GM04503 (cell line): ENCODE measurements at regions not wholly inside any gene's neighbourhood (a gene's known extent, or its start where the extent isn't known, plus 50 kb on each side); places are given as distances from the start of the nearest gene placed in this dataset.

ENCODE experiments used
- DNase-seq: peaks from one replicate; pipeline ENCODE4 v3.0.0-alpha.2; 2012; ENCODE audit warnings: low read depth

DNA sequence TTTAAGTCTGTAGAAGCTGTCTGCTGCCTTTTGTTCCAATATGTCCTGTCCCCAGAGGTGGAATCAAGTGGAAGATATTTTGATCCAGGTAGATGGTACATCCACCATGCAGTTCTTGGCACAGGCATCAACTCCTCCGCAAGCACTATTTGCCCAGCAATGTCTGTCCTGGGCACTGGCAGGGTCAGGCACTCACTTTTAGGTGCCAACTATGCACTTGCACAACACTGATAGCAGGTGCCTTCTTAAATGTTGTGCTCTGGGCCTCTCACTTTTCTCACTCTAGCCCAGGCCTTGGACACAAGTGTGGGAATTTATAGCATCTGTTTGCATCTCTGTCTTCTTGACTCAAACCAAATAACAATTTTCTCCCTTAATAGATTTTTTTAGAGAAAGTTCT, 140.5 kb upstream of the UBE2E2 start:
- DNase-seq: no peak

DNA sequence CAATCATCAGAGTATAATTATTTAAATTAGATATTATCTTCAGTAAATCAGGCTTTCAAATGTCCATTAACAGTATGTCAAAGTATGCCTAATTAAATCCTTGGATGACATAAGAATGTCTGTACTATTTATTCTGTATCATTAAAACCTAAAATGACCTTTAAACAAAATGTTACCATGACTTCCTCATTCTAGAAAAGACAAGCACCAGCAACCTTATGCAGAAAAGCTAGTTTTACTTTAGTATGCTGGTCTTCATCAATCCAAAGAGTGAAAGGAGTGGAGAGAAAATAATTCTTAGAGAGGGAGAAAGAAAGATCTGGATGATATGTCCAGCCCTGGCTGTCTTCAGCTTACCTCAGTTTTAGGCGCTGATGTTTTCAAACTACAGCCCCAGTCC, 140.1 kb upstream of the UBE2E2 start:
- no peak for DNase-seq

DNA sequence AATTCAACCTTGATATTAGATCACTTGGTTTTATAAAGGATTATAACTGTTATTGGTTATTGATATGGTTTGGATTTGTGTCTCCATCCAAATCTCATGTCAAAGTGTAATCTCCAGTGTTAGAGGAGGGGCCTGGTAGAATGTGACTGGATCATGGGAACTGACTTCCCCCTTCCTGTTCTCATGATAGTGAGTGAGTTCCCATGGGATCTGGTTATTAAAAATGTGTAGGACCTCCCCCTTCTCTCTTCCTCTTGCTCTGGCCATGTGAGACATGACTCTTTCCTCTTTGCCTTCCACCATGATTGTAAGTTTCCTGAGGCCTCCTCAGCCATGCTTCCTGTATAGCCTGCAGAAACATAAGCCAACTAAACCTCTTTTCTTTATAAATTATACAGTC, 136.0 kb upstream of the UBE2E2 start:
- DNase-seq: no peak

DNA sequence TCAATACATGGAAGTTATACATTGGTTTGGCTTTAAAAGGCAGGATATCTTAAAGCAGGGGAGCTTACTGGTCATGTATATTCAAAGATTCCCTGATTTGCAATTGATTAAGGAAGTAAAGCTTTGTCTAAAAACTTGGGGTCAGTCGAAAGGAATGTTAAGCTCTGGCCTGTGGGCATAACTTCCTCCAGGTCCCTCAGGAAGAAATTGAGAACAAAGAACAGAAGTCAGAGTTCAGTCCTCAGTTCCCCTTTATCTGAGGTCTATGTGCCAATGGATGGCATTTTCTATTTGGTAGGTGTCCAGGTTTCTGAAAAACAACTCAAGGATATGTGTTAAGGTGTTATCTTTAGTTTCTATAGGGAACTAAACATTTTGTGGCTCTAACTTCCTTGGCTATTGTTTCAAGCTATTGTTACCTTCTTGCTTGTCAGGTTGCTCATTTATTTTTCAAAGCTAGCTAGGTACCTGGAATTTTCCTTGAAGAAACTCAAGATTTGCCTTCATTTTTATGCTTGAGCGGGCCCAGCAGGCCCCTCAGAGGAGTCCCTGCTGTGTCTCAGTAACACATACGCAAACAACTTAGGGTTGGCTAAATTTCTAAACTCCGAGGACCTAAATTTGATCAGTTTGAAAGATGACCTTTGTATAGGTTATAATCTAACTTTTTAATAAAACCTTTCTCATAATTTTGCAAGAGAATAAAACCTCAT, 135.0 kb upstream of the UBE2E2 start:
- no peak for DNase-seq

DNA sequence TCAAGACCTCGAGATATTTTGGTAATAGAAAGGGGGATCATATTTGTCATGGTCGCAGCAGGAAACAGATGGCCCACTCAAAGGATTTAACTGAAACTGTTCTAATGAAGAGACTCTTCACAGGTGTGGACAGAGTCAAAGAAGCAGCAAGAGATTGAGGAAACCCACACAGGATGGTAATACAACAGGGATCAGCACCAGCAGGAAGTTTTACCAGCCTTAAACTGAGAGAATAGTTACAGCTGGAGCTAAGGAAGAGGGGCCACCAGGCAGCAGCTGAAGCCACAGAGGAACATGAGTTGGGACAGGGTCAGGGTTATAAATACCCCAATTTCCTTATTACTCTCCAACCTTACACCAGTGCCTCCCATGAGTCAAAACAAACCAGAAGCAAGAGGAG, 131.8 kb upstream of the UBE2E2 start:
- DNase-seq: no peak

DNA sequence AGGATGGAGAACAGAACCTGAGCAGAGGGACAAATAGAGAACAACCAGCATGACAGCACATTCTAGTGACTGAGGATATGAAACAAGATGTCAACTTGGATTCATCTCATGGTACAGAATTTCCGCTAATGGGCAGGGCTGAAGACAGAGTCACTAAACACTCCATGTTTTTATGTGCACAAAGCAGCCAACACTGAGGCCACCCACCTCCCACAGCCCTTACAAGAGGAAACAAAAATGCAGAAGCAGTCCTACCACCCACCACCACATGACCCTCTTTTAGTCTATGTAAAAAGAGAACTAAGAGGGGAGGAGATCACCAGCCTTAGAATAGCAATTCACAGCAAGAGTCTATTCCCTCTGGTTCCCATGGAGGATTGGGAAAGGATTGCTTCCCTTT, 131.4 kb upstream of the UBE2E2 start:
- no peak for DNase-seq

DNA sequence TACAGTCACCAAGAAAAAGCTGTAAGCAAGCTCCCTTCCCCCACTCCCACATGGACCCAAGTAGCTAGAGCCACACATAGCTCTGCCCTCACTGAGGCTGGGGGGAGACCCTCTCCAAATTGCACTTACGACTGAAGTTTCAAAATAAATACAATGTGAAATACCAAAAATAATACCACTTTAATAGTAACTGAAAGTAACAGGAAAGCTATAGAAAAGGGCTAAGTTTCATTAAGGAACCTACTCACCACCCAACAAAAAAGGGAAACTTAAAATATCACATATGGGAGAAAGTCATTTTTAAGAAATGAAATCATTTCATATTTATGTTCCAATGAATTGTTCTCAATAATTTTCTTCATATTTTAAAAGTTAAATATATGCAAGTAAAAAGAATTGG, 130.4 kb upstream of the UBE2E2 start:
- no peak for DNase-seq

DNA sequence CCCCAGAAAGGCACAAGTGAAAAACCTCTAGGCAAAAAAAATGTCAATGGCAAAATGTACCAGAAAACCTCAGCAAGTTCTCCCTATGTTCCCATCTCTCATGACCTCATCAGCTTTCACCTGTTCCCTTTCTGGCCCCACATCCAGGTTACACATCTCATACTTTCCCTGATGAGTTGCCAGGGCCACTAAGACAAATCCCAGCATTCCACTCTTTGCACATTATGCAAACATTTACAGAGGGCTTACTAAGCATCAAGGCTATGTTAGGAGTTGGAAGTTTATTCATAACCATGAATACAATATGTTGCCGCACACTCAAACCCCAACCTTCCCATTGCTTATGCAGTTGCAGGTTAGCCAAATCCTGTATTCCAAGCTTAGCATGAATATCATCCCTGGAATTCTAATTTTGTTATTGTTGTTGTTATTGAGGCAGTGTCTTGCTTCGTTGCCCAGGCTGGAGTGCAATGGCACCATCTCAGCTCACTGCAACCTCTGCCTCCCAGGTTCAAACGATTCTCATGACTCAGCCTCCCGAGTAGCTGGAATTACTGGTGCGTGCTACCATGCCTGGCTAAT, 129.3 kb upstream of the UBE2E2 start:
- no peak for DNase-seq

DNA sequence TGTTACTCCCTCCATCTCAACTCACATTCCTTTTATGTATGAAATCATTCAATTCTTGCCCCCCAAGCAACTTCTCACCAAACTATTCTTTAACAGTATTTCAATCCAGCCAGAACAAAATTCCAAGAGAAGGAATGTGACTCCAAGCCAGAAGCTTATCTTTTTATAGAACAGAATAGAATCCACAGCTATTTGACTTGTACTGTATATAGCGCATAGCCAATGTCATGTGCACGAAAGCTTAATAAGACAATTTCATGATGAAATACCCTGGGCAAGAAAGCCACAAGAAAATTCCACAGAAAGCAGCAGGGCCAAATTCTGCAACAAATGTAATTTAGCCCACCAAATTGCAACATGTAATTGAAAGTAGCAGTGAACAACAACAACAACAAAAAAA, 127.6 kb upstream of the UBE2E2 start:
- no peak for DNase-seq

DNA sequence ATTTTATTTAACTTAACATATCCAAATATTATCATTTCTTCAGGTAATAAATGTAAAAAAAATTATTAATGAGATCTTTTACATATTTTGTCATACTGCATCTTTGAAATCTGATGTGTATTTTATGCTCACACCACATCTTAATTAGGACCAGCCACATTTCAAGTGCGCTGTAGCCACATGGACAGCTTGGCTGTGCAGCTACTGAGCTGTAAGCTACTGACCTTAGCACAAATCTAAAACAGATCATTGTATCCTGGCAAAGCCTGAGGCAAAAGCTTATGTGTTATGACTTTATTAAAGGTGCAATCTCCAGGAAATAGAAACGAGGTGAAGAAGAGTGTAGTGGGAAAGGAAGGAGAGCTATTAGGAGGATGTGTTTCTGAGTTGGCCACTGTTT, 126.7 kb upstream of the UBE2E2 start:
- DNase-seq: no peak

DNA sequence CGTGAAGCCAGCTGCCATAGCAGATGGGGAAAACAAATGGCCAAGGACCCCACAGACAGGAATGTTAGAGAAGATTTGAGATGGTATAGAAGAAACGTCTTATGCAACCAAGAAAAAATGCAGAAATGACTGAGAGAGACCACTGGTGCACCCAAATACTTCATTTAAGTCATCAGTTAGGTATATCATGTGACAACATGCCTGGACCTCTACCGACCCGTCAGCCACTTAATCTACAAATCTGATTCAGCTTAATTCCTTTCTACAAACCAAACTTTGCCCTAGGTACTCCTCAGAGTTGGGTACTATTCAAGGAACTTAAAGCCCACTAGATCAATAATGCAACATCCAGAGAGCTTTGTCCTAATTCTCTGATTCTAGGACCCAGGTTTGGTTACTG, 126.0 kb upstream of the UBE2E2 start:
- no peak for DNase-seq

DNA sequence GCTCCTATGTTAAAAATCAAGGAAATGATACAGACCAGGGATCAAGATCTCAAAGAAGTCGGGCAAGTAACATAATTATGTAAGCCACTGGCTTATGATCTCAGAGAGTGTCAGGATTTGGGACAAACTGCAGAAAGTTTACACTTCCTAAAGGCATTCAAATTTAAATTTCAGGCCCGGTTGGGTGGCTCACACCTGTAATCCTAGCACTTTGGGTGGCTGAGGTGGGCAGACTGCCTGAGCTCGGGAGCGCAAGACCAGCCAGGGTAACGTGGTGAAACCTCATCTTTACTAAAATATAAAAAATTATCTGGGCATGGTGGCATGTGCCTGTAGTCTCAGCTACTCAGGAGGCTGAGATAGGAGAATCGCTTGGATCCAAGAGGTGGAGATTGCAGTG, 124.4 kb upstream of the UBE2E2 start:
- DNase-seq: no peak

DNA sequence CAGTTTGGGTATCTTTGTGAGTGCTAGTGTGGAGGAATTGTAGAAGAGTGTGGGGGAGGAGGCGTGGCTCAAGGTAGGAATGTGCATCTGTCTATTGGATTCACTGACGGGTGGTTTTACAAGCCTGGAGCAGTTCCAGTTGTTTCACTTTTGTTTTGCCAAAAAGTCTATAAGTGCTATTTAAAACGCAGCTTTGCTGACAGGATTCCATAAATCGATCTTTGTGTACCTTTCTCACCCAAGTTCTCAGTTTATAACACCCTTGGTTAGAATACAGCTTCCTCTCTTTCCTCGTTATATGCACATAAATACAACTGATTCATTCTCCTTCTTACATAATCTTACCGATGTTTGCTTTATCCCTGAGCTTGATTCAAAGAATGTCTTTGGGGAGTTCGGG, 123.2 kb upstream of the UBE2E2 start:
- DNase-seq: no peak

DNA sequence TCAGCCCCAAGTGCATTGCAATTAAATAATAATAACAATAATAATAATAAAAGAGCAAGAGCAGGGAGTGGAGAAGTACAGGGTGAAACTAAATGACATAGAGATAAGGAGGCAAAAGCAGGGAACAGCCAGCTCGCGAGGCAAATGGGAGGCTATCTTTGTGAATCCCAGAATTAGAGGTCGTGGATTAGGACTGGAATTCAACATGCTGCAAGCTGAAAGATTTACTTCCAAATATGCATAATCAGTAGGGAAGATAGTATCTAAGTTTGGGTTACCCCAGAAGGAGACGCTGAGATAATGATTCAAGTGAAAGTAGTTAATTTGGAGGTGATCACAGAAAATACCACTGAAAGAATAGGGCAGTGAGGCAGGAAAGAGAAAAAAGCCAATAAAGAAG, 119.4 kb upstream of the UBE2E2 start:
- no peak for DNase-seq

DNA sequence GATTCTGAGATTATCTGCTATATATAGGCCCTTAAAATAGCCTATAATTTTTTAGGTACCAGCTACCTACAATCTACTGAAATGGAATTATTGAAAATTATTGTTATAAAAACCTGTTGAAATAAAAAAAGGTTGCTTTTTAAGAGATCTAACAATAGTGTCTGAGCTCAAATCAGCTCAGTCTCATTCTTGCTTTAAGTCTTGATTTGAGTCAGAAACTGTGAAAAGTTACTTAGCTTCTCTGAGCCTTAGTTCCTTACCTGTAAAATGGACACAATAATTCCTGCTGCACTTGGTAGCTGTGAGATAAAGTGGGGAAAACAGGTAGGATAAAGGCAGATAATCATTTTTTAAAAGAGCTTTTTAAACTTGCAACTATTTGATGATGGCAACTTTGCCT, 118.8 kb upstream of the UBE2E2 start:
- no peak for DNase-seq

DNA sequence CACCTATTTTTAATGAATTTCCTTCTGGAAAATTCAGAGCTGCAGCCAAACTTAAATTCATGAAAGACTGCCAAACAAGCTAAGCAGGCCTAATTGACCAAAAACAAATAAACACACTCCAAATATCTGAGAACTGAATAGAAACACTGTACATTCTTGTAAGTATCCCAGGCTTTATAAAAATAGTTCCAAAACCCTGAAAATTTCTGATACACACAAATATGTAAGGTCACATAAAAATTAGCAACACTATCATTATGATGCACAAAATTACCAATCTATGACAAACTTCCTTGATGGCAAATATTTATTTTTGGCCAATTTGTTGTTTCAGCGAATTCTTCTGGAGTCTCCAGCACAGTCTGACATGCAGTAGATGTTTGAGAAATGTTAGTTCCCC, 117.9 kb upstream of the UBE2E2 start:
- peak; percentile 1 for DNase-seq

DNA sequence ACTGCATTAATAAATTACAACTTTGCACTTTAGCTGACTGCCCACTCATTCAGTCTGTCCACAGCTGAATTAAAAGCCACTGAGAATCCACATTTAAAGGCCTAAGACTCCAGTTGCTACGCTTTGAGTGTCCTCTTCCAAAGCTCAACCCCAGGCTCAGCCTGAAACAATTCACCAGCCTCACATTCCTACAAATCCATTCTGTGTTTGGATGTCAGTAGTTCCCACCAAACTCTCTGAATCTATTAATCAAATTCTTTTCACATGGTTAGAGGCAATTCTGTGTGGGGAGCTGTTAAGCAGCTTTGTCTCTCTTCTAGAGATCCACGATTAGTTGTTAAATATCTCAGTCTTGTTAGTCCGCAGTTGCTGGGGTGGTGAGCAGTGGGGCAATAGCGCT, 116.8 kb upstream of the UBE2E2 start:
- DNase-seq: no peak

DNA sequence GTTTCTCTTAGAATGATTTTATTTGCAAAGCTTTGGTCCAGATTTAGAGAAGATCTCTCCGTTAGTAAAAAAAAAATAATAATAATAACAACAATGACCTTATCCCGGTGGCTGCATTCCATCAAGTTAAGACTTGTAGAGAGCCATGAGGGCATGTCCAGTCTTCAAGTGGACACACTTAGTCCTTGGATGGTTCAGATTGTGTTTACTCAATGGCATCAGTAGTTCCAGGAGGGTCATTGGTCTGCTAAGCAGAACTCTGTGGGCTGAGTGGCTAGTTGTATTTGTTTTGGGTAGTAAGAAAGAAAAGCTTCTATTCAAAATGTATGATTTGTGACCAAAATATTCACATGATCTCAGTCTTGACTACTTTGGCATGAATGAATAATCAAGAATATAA, 116.3 kb upstream of the UBE2E2 start:
- DNase-seq: no peak

DNA sequence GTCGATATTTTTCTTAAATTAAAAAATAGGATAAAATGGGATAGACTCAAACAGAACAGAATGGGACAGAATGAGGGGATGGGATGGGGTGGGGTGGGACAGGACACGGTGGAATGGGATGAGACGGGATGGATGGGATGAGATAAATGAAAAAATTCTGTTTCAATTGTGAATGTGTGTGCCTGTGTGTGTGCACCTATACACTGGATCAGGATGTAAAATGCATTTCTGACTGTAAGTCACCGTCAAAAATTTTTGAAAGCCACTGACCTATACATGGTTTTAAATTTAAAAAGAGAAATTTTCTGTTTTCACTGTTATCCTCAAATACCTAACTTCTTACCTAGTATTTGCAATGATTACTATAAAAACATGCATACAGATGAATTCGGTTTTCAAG, 108.7 kb upstream of the UBE2E2 start:
- DNase-seq: no peak

DNA sequence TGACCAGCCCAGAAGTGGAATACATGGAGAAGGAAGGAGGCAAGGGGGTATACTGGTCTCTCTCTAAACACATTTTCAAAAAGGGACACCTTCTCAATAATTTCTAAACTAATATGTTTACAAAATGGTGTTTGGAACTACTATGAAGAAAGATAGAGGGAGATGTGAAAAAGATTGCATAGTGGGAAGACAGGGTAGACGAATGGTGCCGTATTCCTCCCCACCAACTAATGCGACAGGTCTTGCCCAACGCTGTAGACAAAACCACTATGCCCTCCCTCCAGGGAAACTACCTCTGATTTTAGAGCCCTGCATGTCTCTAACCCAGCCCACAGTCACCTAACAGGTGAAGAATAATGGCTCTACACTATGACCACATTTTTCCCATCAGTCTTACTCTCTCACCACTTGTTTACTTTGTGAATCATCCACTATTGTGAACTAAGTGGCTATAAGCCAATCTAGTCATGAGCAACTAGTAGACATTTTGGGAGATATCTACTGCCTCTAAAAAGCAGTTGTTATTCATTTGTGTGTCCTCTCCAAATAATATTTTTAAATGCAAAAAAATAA, 108.2 kb upstream of the UBE2E2 start:
- DNase-seq: no peak

DNA sequence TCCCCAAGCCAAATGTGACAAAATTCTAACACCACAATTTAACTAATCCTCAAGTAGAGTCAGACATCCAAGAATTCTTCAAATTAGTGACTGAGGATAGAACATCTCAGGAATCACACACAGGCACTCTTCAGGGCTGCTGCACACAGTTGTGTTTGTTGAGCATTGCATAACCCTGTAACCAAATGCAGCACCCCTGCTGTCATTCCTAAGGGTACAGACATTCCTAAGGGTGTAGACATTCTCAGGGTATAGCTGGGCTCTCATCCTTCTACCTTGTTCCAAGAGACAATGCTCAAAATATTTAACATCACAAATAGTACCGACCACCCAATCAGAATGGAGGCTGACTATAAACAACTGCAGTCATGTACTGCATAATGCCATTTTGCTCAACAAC, 107.1 kb upstream of the UBE2E2 start:
- DNase-seq: no peak

DNA sequence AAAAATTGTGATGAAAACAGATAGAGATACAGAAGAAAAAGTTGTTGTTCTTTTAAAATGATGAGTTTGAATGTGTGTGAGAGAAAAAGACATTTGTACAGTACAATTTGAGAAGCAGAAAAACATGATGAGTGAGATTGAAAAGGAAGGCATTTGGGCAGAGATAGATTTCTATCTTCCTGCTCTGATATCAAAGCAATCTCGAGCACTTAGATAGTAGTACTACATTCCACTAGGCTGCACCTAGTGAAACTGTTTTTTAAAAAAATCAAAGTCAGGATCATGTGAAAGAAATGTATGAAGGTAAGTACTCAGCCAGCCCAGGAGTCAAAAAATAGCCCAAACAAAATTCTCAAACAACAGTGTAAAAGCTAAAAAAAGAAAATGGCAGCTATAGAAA, 104.1 kb upstream of the UBE2E2 start:
- DNase-seq: no peak

DNA sequence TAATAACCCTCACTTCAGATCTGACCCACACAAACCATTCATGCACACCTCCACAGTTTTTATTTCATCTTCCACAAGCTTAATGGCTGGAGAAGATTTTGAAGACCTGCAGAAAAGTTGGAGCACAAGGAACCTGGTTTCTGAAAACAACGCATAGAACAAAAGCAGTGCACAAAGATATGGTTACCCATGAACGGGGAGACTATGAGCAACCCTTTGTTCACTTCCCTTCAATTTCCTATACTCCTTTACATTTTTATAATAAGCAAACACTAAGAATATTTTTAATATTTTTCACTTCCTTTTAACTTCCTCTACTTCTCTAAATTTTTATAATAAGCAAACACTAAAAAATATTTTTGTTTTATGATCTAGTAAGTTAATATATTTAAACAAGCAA, 103.5 kb upstream of the UBE2E2 start:
- no peak for DNase-seq

DNA sequence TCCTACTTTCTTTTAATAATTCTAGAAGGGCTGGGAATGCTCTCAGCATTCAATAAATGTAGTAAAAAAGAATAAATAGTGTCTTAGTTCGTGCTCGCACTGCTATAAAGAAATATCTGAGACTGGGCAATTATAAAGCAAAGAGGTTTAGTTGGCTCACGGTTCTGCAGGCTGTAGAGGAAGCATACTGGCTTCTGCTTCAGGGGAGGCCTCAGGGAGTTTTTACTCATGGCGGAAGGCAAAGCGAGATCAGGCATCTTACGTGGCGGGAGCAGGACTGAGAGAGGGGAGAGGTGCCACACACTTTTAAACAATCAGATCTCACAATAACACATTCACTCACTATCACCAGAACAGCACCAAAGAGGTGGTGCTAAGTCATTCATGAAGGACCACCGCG, 103.0 kb upstream of the UBE2E2 start:
- no peak for DNase-seq
